ENCODE measurements at regions not wholly inside any gene's neighbourhood (a gene's known extent, or its start where the extent isn't known, plus 50 kb on each side); places are given as distances from the start of the nearest gene placed in this dataset.

GRCh38 chr6:26295691-26296555 is 69.1 kb upstream of the BTN3A2 start:
- no peak for DNase-seq

GRCh38 chr6:26296556-26296856 is 68.5 kb upstream of the BTN3A2 start:
- DNase-seq: no peak

GRCh38 chr6:26296857-26297648 is 67.9 kb upstream of the BTN3A2 start:
- DNase-seq: no peak

- DNase-seq: no peak
Measured at GRCh38 chr6:26299286-26300042, 65.5 kb upstream of the BTN3A2 start.

- no peak for DNase-seq
Measured at GRCh38 chr6:26300043-26300331, 65.0 kb upstream of the BTN3A2 start.

- DNase-seq: no peak
Measured at GRCh38 chr6:26300359-26300758, 64.6 kb upstream of the BTN3A2 start.

- DNase-seq: no peak
Measured at GRCh38 chr6:26300828-26301227, 64.2 kb upstream of the BTN3A2 start.

- DNase-seq: no peak
Measured at GRCh38 chr6:26301638-26302037, 63.4 kb upstream of the BTN3A2 start.

- DNase-seq: no peak
Measured at GRCh38 chr6:26302941-26303559, 61.9 kb upstream of the BTN3A2 start.

GRCh38 chr6:26304213-26304796 is 60.7 kb upstream of the BTN3A2 start:
- DNase-seq: no peak

GRCh38 chr6:26304797-26305640 is 60.0 kb upstream of the BTN3A2 start:
- peak; percentile 72 for DNase-seq

GRCh38 chr6:26305641-26305969 is 59.4 kb upstream of the BTN3A2 start:
- no peak for DNase-seq

- DNase-seq: no peak
Measured at GRCh38 chr6:26306232-26306631, 58.8 kb upstream of the BTN3A2 start.

- no peak for DNase-seq
Measured at GRCh38 chr6:26307850-26308249, 57.1 kb upstream of the BTN3A2 start.

- no peak for DNase-seq
Measured at GRCh38 chr6:26309731-26310142, 55.3 kb upstream of the BTN3A2 start.

GRCh38 chr6:26311012-26311384 is 54.0 kb upstream of the BTN3A2 start:
- DNase-seq: no peak

GRCh38 chr6:26311385-26312095 is 53.5 kb upstream of the BTN3A2 start:
- DNase-seq: peak; percentile 49

GRCh38 chr6:26312096-26312463 is 52.9 kb upstream of the BTN3A2 start:
- DNase-seq: no peak

GRCh38 chr6:26312501-26313397 is 52.2 kb upstream of the BTN3A2 start:
- peak; percentile 60 for DNase-seq

Data from GDM1 (cell line).